GM13976 (cell line): ENCODE measurements at regions not wholly inside any gene's neighbourhood (a gene's known extent, or its start where the extent isn't known, plus 50 kb on each side); places are given as distances from the start of the nearest gene placed in this dataset.

Experiments used
- DNase-seq: peaks from one replicate; pipeline ENCODE4 v3.0.0; 2012; ENCODE audit warnings: low spot score
- in situ Hi-C: fragments of 300-500 bp; cut with MboI; formaldehyde crosslinking; loops from one replicate; pipeline ENCODE4 v1.12.0; 2022; ENCODE audit warnings: low sequenced_read_pairs, mixed read lengths, inconsistent platforms; ENCODE audit not compliant: unreplicated experiment
- TF ChIP-seq, protein P1 (sequence below): IDR thresholded peaks from 2 replicates; pipeline ENCODE4 v1.5.1; 2012; ENCODE audit warnings: borderline replicate concordance, mild to moderate bottlenecking; ENCODE audit not compliant: insufficient read depth; ENCODE audit errors: extremely low read depth, missing control alignments, control extremely low read depth

- DNase-seq, result no peak
- in situ Hi-C loops, result no loop called here
Observed at GRCh38 chr2:104777721-104778120, 76.2 kb upstream of the POU3F3 start.

GRCh38 chr2:104781151-104781550 is 72.8 kb upstream of the POU3F3 start:
- no peak for DNase-seq
- in situ Hi-C loops, result no loop called here
- TF ChIP-seq, protein P1, sequence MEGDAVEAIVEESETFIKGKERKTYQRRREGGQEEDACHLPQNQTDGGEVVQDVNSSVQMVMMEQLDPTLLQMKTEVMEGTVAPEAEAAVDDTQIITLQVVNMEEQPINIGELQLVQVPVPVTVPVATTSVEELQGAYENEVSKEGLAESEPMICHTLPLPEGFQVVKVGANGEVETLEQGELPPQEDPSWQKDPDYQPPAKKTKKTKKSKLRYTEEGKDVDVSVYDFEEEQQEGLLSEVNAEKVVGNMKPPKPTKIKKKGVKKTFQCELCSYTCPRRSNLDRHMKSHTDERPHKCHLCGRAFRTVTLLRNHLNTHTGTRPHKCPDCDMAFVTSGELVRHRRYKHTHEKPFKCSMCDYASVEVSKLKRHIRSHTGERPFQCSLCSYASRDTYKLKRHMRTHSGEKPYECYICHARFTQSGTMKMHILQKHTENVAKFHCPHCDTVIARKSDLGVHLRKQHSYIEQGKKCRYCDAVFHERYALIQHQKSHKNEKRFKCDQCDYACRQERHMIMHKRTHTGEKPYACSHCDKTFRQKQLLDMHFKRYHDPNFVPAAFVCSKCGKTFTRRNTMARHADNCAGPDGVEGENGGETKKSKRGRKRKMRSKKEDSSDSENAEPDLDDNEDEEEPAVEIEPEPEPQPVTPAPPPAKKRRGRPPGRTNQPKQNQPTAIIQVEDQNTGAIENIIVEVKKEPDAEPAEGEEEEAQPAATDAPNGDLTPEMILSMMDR, result no peak

More at GRCh38 chr2:104777721-104778120, 76.2 kb upstream of the POU3F3 start:
- TF ChIP-seq, protein P1, result no peak

DNA sequence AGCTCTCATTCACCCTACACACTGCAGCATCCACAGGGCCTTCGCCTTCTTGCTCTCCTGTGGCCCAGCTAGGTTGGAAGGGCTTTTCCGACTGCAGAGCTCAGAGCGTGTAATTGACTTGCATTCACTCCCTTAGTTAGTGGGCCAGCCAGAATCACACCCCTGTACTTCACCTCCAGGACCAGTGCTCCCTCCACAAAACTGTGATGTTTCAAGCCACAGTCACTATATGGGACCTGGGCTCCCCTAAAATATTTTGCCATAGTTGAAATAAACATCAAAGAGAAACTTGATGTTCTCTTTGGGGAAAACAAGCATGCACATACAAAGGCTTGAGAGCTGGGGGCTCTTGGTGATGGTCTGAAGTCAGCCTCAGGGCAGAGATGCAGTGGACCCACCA is 69.7 kb upstream of the POU3F3 start:
- DNase-seq, result no peak
- TF ChIP-seq, protein P1, result no peak
- in situ Hi-C loops, result no loop called here

DNA sequence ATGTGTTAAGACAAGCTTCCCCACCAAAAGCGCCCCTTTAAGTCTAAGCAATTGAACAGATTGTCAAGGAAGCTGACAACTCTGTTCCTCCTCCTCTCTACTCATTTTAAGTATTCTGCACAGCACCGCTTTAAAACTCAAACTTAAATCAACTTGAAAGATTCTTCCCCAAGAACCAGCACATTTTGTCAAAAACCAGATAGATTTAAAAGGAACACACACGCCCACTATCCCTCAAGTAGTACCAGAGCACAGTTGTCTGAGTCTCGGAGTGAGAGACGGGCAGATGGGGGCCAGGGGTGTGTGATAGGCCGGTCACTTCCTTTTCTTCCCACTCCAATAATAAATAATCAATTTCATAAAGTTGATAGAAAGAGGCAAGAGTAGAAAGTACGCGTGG is 67.7 kb upstream of the POU3F3 start:
- DNase-seq, result no peak
- in situ Hi-C loops, result no loop called here
- TF ChIP-seq, protein P1, result no peak

DNA sequence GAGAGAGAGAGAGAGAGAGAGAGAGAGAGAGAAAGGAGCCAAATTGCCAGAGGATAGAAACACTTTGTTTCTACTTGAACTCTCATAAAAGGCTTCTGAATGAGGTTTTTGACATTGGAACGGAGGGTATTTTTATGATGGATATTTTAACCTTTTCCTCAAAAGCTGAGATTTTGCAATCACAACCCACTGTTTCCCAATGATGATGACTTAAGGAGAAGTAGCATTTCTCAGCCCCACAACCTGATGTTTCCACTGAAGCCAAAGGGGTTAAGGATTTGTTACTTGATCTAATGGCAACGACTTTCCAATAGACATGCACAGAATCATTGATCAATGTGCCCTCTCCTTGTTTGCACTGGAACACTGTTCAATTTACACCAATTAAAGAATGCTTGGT is 67.1 kb upstream of the POU3F3 start:
- in situ Hi-C loops, result no loop called here
- TF ChIP-seq, protein P1, result no peak
- DNase-seq, result no peak

- in situ Hi-C loops, result no loop called here
- TF ChIP-seq, protein P1, result no peak
- no peak for DNase-seq
Observed at GRCh38 chr2:104787298-104788065, 66.4 kb upstream of the POU3F3 start.
